D721Med (cell line): ENCODE measurements at regions not wholly inside any gene's neighbourhood (a gene's known extent, or its start where the extent isn't known, plus 50 kb on each side); places are given as distances from the start of the nearest gene placed in this dataset.

Source experiments
- DNase-seq: peaks from one replicate; pipeline ENCODE4 v3.0.0; 2011; ENCODE audit warnings: low spot score; ENCODE audit not compliant: insufficient read length
- FAIRE-seq: peaks from 2 replicates; lab custom pipeline; 2011; peaks lifted over from hg19 to GRCh38; lab: Jason Lieb, UNC
- CTCF ChIP-seq: IDR thresholded peaks from 2 replicates; pipeline ENCODE4 v1.5.1; 2012; ENCODE audit warnings: mild to moderate bottlenecking, control low read depth; ENCODE audit not compliant: insufficient read depth; ENCODE audit errors: missing control alignments

GRCh38 chr18:39972521-39972920 lies 1982.5 kb upstream of the PIK3C3 start:
- FAIRE-seq = peak; percentile 29
- no peak for DNase-seq
- TF ChIP-seq CTCF = no peak

GRCh38 chr18:39969803-39970494 lies 1985.1 kb upstream of the PIK3C3 start:
- FAIRE-seq = peak; percentile 35
- TF ChIP-seq CTCF = no peak
- no peak for DNase-seq

DNA sequence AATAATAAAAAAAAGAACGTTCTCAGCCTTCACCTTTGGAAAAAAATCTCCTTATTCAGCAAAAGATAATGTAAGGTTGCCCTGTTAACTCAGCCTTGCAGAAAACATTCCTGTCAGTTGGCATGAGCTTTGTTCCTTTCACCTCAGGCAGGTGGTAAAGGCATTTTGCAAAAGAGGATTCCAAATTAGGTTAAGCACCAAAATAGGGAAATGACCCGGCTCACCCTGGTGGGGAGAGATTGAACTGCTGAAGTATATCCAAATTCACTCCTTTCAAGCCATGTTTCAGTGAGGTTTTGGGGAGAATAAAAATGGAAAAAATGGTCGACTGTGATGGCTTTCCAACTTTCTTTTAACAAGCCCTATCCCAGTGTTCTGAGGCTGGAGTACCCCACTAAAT lies 1988.8 kb upstream of the PIK3C3 start:
- peak; percentile 7 for TF ChIP-seq CTCF
- DNase-seq (no peak), FAIRE-seq (no peak)

GRCh38 chr18:39962546-39962945 lies 1992.5 kb upstream of the PIK3C3 start:
- DNase-seq (no peak), FAIRE-seq (no peak)
- no peak for TF ChIP-seq CTCF

GRCh38 chr18:39960550-39960949 lies 1994.5 kb upstream of the PIK3C3 start:
- DNase-seq (no peak), FAIRE-seq (no peak)
- TF ChIP-seq CTCF = no peak

- no peak for TF ChIP-seq CTCF
- no peak for FAIRE-seq
- no peak for DNase-seq
These were observed 1995.2 kb upstream of the PIK3C3 start for GRCh38 chr18:39959839-39960238.

DNA sequence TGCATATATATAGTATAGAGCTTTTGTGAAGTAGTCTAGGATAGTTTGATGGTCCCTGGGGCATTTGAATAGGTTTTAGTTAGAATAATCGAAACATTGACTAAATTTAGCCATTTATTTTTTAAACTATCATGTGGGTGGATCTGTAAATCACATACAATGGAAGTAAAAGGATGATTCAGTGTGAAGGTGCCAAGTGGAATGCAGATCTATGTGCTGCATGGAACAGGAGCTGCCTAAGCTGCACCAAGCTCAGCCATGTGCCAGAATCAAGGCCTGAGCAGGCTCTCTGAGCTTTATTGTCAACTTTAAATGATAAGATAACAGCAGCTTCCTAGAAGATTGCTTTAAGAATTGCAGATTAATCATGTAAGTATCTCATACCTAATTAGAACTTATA lies 1996.2 kb upstream of the PIK3C3 start:
- no peak for FAIRE-seq
- no peak for TF ChIP-seq CTCF
- DNase-seq = no peak
